ENCODE measurements at regions not wholly inside any gene's neighbourhood (a gene's known extent, or its start where the extent isn't known, plus 50 kb on each side); places are given as distances from the start of the nearest gene placed in this dataset.
"Not testable (repeated sequence)": the region's sequence is repeated elsewhere in the genome, so short reads cannot be mapped to it uniquely, and the experiment has no call there.

GRCh38 chr5:40417046-40417810 lies 262.5 kb upstream of the PTGER4 start:
- TF ChIP-seq CTCF, POLR2A (IDR thresholded peaks at IDR 0.05): not testable (repeated sequence)

Measured in testis (tissue), 2 donors.